ENCODE measurements at regions not wholly inside any gene's neighbourhood (a gene's known extent, or its start where the extent isn't known, plus 50 kb on each side); places are given as distances from the start of the nearest gene placed in this dataset.

DNA sequence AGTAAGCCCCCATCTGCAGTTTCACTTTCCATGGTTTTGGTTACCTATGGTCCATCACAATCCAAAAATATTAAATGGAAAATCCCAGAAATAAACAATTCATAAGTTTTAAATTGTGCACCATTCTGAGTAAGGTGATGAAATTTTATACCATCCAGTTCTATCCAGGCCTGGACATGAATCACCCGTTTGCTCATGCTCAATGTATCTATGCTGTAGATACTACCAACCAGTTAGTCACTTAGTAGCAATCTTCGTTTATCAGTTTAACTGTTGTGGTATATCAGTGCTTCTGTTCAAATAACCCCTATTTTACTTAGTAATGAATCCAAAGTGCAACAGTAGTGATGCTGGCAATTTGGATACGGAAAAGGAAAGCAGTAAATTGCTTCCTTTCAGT, 381.9 kb upstream of the AGTR1 start:
- dilution Hi-C loops (cut with MboI; ENCODE audit: extremely low pct_ligation_motif_present, low sequenced_read_pairs): no loop called here
- no peak for DNase-seq (ENCODE audit: low read depth, low spot score)

DNA sequence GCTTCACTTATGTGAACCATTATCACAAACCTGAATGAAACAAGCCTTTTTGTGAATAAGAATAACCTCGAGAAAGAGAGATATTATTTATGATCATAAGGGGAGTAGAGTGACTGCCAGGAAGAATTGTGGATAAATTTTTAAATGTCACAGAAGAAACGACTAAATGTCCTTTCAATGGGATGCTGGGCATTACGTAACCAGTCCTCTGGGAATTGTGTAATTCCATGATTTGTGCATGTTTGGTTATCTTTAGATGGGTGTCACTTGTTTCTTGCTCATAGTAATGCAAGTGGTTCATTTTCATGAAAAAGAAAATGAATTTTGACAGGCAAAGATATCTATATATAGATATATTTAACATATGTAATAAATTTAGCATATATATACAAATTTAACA, 379.5 kb upstream of the AGTR1 start:
- dilution Hi-C loops (cut with MboI; ENCODE audit: extremely low pct_ligation_motif_present, low sequenced_read_pairs): no loop called here

More for the DNA sequence above, 381.9 kb upstream of the AGTR1 start:
- no peak for TF ChIP-seq CTCF (optimal IDR thresholded peaks at IDR 0.05 in 1 of 3, IDR thresholded peaks at IDR 0.05 in 1 of 3, conservative IDR thresholded peaks at IDR 0.05 in 1 of 3; ENCODE audit: extremely low read depth in 1 of 3, insufficient read depth in 2 of 3, low read length in 3 of 3)
- TF ChIP-seq EZH2 (IDR thresholded peaks at IDR 0.05; ENCODE audit: low read length): no peak
- no peaks in the 10 kb centered on the region for H3K27me3 ChIP-seq (ENCODE audit: control insufficient read depth, extremely low read depth, insufficient read depth, low read length)
- H2AFZ ChIP-seq (ENCODE audit: control insufficient read depth, low read length): no peak overlapping the region
- no peaks in the 10 kb centered on the region for H3K79me2 ChIP-seq (ENCODE audit: control insufficient read depth, insufficient read depth, low read length)
- no peak overlapping the region for H3K4me3 ChIP-seq (ENCODE audit: control insufficient read depth in 2 of 3, extremely low read depth in 1 of 3, insufficient read depth in 2 of 3, low read depth in 1 of 3, low read length in 3 of 3)
- FAIRE-seq: no peak
- no peaks in the 10 kb centered on the region for H3K36me3 ChIP-seq (ENCODE audit: control insufficient read depth in 2 of 2, extremely low read depth in 1 of 2, insufficient read depth in 2 of 2, low read length in 2 of 2)
- no peak overlapping the region for H3K9ac ChIP-seq (ENCODE audit: control insufficient read depth, extremely low read depth, insufficient read depth, low read length)
- no peaks in the 10 kb centered on the region for H4K20me1 ChIP-seq (ENCODE audit: control insufficient read depth, extremely low read depth, insufficient read depth, low read length)
- no peak overlapping the region for H3K4me2 ChIP-seq (ENCODE audit: control insufficient read depth, extremely low read depth, insufficient read depth, low read depth, low read length)
- no peaks in the 10 kb centered on the region for H3K9me1 ChIP-seq (ENCODE audit: control insufficient read depth, extremely low read depth, insufficient read depth, low read length)
- no peaks in the 10 kb centered on the region for H3K4me1 ChIP-seq (ENCODE audit: control insufficient read depth, extremely low read depth, insufficient read depth, low read length)
- no peaks in the 10 kb centered on the region for H3K9me3 ChIP-seq (ENCODE audit: control insufficient read depth, low read depth, low read length)
- no peak overlapping the region for H3K27ac ChIP-seq (ENCODE audit: control insufficient read depth, insufficient read depth, low read length)

More for the DNA sequence above, 379.5 kb upstream of the AGTR1 start:
- Histone ChIP-seq H4K20me1 (ENCODE audit: control insufficient read depth, extremely low read depth, insufficient read depth, low read length) (no peaks in the 10 kb centered on the region), H3K9me1 (ENCODE audit: control insufficient read depth, extremely low read depth, insufficient read depth, low read length) (no peaks in the 10 kb centered on the region), H3K27ac (ENCODE audit: control insufficient read depth, insufficient read depth, low read length) (no peak overlapping the region), H3K79me2 (ENCODE audit: control insufficient read depth, insufficient read depth, low read length) (no peaks in the 10 kb centered on the region), H3K4me3 (ENCODE audit: control insufficient read depth in 2 of 3, extremely low read depth in 1 of 3, insufficient read depth in 2 of 3, low read depth in 1 of 3, low read length in 3 of 3) (no peak overlapping the region), H3K4me2 (ENCODE audit: control insufficient read depth, extremely low read depth, insufficient read depth, low read depth, low read length) (no peak overlapping the region), H3K9me3 (ENCODE audit: control insufficient read depth, low read depth, low read length) (no peaks in the 10 kb centered on the region), H3K4me1 (ENCODE audit: control insufficient read depth, extremely low read depth, insufficient read depth, low read length) (no peaks in the 10 kb centered on the region), H2AFZ (ENCODE audit: control insufficient read depth, low read length) (no peak overlapping the region), H3K27me3 (ENCODE audit: control insufficient read depth, extremely low read depth, insufficient read depth, low read length) (no peaks in the 10 kb centered on the region), H3K36me3 (ENCODE audit: control insufficient read depth in 2 of 2, extremely low read depth in 1 of 2, insufficient read depth in 2 of 2, low read length in 2 of 2) (no peaks in the 10 kb centered on the region), H3K9ac (ENCODE audit: control insufficient read depth, extremely low read depth, insufficient read depth, low read length) (no peak overlapping the region)
- DNase-seq (ENCODE audit: low read depth, low spot score) (no peak), FAIRE-seq (no peak)
- TF ChIP-seq EZH2 (IDR thresholded peaks at IDR 0.05; ENCODE audit: low read length) (no peak), CTCF (optimal IDR thresholded peaks at IDR 0.05 in 1 of 3, IDR thresholded peaks at IDR 0.05 in 1 of 3, conservative IDR thresholded peaks at IDR 0.05 in 1 of 3; ENCODE audit: extremely low read depth in 1 of 3, insufficient read depth in 2 of 3, low read length in 3 of 3) (no peak)

All from keratinocyte (primary cell).